HG02973 (cell line): ENCODE measurements at regions not wholly inside any gene's neighbourhood (a gene's known extent, or its start where the extent isn't known, plus 50 kb on each side); places are given as distances from the start of the nearest gene placed in this dataset.
"Not testable (repeated sequence)": the region's sequence is repeated elsewhere in the genome, so short reads cannot be mapped to it uniquely, and the experiment has no call there.

Source experiments
- ATAC-seq: cut with Tn5 transposase; IDR thresholded peaks from one replicate; pipeline ENCODE4 v1.9.1; 2021; ENCODE audit warnings: moderate library complexity; ENCODE audit not compliant: unreplicated experiment

DNA sequence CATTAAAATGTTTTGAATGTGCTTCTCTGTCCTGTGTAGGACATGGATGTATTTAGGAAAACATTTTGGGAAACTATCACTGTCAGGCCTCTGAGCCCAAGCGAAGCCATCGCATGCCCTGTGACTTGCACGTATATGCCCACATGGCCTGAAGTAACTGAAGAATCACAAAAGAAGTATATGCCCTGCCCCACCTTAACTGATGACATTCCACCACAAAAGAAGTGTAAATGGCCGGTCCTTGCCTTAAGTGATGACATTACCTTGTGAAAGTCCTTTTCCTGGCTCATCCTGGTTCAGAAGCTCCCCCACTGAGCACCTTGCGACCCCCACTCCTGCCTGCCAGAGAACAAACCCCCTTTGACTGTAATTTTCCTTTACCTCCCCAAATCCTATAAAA is 191.1 kb upstream of the MEIS1 start:
- not testable (repeated sequence) for ATAC-seq

DNA sequence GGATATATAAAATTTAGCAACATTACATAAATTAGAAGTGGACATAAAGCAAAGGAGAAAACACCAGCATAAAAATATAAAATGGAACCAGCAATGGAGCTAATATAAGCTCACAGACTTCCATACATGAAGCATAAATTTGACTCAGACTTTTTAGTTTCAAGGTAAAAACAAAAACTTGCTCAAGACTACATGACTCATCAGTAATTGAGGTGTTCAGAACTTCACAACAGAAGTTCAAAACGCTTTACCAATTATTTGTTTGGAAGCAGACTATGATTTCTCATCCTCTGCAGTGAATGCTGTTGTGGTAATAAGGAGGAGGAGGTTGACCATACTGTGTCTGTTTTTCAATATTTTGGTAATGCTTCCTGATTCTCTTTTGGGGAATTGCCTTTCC is 192.0 kb upstream of the MEIS1 start:
- ATAC-seq, result not testable (repeated sequence)

DNA sequence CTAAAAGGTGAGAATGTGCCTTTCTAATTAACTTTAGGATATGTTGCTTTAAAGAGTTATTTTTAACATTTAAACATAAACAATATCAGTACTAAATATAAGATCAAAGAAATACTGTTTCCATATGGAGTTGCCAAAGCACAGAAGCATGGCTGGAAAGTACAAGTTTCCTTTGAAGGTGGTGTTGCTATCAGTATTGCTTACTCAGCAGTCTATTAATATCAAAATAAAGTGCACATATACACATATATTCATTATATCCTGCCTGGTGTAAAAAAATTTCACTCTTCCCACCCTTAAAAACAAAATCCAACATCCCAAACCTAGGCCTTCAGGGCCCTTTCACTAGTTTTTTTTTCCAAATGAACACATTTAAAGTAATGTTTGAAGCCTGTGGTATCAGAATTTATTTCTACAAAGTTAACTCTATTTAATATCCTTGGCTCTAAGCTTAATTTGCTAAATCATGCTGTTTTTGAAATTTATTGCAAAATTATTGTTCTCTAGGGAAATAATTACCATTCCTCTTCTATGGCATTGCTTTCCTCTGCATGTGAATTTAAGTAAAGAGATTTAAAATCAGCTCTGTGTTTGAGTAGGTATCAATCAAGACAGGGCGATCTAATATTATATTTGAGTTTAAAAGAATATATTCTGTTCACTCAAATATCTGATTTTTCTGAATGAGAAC is 192.7 kb upstream of the MEIS1 start:
- ATAC-seq, result no peak

DNA sequence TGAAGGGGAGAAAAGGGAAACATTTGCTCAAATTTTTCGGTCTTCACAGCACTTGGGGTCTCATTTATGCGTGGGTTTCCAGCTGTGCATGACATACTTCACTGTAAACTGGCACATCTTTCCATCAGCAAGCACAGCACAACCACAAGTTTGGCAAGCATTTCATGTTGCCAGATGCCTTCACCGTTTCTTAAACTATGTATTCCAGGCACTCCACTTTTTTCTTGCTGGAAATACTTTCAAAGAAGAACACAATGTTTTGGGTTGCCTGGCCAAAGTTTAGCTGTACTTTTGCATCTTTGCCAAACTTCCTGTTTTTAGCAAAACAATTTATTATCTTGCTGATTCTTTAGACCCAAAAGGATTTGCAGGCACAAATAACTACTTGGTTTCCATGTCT is 194.6 kb upstream of the MEIS1 start:
- no peak for ATAC-seq

DNA sequence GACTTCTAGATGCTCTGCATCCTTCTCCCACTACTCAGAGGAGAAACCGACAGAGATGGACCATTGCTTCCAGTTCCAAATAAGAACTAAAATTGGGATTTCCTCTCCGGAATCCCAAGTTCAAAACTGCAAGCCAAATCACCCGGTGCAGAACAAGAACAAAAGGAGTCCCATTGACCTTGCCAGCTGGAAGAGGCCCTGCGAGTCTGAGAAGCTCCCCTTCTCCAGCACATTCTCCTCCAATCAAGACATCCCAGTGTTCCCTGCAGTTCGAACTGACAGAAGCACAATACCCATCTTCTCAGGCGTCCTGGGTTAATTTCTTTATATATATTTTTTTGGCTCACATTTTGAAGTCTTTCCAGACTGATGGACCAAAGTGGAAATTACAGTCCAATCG is 195.3 kb upstream of the MEIS1 start:
- ATAC-seq, result no peak

DNA sequence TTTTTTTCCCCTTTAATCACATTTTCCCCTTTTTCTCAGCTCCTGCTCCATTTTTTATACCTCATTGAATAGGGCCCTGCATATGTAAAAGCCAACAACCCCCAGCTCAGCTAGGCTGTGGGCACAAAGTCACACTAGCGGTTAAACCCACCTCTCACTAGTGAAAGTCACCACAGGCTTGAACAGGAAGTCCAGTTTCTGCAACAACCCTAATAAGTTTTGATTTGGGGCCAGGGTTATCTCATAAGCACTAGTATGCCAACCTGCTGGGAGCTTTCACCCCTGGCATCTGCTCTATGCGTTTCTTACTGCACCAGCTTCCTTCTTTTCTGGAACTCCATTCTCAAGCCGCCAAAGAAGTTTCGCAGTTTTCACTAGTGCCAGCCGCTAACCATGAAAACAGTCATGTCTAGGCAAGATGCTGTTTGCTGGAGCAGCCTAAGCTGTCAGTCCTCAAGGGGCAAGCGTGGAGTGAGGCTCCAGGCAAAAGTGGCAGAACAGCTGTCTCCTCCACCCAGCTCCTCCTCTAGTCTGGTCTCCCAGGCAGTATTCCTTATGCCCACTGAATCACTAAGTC is 197.0 kb upstream of the MEIS1 start:
- no peak for ATAC-seq

DNA sequence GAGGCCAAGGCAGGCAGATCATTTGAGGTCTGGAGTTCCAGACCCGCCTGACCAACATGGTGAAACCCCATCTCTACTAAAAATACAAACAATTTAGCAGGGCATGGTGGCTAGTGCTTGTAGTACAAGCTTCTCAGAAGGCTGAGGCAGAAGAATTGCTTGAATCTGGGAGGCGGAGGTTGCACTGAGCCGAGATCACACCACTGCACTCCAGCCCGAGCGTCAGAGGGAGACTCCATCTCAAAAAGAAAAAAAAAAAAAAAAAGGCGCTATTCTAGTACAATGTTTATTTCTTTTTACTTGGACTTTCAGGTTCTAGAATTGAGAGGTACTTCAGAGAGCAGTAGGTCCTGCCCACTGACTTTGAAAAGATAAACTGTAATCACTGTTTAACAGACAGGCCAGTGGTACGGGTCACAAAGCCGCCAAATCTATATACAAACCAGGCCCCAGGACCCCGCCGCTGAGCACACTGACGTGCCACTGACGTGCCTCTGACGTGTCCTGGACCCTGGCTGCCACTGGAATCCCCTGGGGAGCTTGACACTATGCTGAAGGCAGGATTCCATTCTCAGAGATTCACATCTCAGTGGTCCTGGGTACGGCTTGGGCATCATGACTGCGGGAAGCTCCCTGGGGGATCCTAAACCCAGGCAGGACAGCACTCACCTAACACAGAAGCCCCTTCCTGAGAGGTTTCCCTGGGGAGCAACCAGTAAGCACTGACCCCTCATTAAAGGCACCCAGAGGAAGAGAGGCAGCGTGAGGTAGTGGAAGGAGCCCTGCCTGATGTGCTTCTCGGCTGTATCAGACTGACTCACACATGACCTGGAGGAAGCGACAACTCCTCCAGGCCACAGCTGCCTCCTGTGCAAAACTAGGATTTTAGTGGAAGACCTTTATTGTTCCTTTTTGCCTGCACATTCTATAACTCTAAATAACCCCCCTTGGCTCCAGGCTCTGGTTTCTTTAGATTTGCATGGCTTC is 197.8 kb upstream of the MEIS1 start:
- ATAC-seq, result no peak

DNA sequence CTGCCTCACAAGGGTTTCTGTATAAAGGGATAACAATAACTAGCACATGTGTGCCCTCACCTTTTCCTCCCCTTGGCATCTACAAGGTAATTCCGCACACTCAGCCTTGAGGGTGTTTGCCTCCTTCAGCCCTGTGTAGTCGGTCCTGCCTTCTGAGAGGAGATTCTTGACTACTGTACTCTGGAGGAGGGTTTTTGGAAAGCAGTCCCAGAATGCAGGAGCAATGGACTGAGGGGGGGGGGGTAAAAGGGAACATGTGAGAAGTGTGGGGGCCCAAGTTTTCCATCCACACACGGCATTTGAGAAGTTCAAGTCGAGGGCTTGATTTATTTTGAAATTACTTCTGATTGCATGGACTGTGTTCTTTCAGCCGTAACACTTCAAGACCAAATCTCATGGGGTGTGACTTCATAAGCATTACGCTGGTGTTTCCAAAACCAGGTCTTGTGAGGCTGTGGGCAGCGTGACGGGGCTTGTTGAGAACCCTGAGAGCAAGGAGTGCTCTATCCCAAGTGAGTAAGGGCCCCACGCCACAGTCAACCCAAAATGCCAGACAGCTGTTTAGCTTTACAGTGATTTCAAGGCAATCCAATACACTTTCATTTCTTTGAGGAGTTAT is 198.7 kb upstream of the MEIS1 start:
- no peak for ATAC-seq

DNA sequence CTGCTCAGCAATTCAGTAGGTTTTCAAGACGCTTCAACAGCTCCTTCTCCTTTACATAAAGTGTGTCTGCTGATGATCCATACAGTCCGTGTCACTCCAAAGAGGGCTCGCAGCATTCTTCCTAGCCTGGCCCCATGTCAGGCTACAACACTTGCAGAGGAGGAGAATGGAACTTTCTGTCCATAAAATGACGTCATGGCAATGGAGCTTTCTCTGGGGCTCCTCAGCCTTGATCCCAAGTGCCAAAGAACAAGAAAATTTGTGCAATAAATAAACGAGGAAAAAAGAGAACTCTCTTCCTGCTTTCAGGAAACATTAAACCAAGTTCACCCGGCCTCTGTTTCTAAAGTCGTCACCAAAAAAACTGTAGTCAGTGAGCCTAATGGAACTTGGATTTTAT is 199.5 kb upstream of the MEIS1 start:
- no peak for ATAC-seq

DNA sequence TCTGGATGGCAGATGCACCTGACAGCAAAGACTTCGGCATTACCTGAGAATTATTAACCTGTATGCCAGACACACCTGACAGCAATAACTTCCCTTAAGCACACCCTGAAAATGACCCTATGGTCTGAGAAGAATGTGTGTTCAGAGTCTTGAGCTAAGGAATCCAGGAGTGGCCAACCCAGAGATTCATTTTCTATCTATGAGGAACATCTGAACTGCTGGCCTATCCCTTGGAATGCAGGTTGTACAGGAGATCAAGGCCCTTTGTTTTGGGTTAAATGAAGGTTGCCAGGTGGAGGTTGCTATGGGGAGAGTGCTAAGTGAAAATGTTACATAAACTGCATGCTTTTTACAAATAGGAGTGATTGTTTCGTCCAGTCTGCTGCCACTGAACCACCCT is 200.9 kb upstream of the MEIS1 start:
- ATAC-seq, result no peak

DNA sequence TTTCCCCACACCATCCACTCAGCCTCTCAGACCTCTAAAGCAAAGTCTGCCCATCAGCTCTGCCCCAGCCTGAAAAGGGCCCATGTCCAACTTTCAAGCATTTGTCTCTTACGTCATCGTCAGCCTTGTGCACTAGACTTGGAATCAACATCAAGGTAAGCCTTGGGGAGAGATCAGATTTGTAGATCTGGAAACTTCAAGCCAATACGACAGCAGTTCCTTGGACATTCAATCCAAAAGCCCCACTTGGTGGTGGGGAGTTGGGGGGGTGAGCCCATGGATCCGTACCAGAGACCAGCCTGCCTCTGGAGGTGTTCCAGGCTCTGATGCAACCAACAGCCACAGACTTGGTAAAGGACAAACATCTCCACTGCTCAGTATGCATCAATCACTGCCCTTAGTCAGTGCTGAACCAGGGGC is 206.8 kb upstream of the MEIS1 start:
- no peak for ATAC-seq

DNA sequence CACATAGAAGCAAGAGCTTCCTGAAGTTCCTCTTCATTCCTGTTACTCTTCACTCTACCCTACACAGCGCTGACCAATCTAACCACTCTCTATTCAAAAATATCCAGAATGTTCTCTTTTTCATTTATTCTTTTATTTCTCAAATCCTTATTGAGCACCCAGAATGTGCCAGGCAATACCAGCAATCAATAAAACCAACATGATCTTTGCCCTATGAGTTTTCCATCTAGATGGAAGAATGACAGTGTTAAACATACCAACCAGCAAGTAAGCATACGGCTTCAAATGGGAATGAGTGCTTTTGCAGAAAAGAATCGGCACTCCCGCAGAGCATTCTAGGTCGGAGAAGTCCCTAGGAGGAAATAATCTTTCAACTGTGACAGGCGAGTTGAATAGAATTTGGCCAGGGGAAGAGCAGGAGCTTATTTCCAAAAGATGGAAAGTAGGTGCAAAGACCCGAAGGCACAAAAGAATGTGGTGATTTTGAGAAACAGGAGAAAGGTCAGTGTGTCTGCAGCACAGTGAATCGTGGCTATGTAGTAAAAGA is 217.8 kb upstream of the MEIS1 start:
- no peak for ATAC-seq

DNA sequence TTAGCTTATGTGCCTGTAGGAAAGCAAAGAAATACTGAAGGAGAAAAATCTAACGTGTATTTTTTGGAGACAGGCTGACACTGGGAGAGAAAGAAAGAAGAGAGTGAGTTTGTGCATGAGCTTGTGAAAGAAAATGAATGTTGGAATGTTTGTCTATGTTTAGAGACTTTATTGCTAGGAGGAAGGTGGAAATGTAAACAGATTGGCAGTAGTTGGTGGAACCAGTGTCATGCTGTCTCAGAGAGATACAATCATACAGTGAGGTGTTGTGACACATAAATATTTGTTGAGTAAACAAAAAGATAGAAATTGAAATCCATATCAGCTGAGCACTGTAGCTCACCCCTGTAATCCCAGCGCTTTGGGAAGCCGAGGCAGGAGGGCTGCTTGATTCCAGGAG is 222.2 kb upstream of the MEIS1 start:
- no peak for ATAC-seq

DNA sequence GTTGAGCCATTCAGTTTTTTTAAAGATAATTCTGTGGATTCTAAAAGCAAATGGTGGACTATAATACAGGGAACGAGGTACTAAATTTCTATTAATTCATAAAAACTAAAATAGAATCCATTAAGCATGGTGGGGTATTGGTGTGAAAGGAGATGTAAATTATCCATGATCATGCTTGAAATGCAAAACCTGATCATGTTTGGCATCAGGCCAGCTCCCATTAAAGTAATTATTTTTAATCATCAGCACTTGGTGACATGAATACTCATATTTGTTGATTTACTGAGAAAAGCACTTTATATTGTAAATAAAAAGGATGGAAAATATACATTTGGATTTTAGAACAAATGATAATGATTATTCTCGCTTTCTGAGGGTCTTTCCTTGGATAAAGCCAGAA is 232.3 kb upstream of the MEIS1 start:
- no peak for ATAC-seq

DNA sequence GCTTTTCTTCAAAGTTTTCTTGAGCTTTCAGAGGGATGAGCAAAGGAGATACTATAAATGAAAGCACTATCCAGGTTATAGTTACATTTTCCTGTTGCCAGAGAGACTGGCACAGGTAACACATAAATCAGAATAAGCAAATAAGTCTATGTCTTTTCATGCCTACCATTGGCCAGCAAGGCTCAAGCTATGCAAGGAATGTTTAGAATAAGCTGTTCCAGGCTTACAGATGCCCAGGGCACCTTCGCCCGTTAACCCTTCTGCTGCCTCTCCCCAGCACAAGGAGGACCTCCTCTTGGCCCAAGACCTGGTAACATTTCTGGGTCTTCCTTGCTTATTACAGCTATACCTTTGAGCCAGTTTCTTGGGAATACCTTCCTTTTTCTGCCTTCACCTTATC is 233.7 kb upstream of the MEIS1 start:
- ATAC-seq, result no peak

DNA sequence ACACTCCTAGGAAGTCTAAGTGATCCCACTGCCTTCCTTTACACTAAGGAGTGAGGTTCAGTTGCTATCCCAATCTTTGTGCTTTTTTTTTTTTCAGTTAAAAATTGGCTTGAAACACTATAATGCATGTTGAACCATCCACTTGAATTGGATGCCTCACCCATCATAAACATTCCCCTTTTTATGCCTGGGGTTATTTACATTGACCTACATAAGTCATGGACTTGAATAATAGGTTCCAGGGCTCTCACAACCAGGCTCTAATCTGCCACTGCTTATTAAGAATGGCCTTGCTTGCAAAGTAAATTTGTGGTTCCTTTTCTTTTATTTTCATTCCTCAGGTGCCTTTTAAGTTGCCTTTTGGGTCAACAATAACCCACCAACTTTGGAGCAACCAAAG is 236.1 kb upstream of the MEIS1 start:
- ATAC-seq, result no peak

DNA sequence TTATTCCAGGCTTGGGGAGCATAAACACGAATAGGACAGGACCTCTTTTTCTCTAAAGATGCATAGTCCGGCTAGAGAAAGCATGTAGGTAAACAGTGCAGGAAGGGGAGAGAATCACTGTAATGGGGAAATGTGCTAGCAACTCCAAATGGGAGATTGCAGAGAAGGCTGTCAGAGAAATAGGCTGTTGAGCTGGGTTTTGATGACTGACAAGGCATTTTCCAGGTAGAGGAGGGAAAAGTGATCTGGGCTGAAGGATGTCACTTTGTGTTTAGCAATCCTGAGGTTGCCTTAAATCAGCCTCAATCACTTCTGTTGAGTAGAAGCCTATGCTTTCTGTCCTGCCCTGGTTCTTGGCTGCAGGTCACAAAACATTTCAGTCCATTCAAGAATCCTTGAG is 242.0 kb upstream of the MEIS1 start:
- no peak for ATAC-seq

DNA sequence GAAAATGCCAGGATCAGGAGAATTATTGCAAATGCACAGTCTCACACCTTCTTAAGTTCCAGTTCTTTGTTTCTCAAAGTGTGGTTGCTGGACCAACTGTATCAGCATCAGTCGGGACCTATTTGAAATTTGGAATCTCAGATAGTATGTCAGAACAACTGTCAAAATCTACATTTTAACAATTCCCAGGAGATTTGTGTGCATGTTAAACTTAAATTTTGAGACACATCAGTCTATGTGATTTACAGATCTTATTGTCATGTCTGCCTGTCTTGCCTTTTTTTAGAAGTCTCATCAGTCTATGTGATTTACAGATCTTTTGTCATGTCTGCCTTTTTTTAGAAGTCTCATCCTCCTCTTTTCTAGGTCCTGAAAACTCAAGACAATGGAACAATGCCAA is 243.6 kb upstream of the MEIS1 start:
- ATAC-seq, result no peak

DNA sequence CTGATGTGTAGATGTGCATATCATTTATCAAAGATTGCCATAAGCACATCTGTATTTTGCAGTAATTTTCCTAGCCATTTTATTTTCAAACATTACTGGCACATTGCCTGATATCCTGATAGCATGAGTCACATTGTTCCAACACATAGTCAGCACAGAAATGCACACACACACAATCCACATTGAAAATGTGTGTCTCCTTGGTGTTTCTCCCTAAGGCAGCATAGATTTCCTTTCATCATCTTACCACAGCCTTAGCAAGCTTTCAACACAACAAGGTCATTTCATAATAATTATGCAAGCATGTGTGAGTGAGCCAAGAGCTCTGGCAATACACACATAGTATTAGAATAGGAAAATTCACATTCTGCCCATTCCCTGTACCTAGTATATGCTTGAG is 245.4 kb upstream of the MEIS1 start:
- no peak for ATAC-seq

DNA sequence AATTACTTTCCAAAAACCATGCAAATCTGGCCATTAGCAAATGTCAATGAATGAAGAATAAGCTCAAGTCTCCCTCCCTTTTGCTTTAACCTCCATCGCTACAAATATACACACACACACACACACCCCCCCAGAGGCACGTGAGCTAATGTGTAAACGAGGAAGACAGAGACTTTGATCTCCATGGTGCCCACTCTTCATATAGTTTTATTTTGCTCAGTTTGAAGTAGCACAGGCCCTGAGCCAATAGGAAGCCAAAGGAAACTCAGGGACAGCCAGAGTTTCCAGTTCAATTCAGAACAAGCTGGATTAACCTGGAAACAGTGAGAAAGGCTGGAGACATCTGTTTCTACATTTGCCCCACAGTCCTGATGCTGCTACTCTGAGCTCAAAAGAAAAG is 248.4 kb upstream of the MEIS1 start:
- no peak for ATAC-seq

DNA sequence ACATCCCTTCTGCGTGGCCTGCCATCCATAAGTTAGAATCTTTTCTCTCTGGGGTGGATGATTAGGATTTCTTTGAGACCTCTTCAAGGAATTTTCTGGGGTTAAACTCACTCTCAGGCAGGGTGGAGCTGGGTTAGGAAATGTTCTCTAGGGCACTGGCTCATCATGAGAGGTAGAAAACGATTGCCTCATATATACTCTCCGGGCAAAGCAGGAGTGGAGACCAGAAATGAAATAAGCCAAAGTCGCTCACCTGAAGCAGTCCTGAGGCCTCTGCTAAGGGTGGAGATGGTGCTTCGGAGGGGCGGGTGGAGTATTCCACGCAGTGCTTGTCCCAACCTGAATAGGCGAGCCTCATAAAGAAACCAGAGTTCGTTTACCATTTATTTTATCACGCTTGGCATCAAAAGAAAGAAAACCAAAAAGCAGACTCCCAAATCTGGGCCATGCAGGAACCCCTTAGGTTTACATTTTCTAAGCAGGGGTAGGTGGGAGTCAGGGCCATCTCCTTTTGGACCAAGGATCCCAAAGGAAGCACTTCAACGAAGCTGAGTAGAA is 249.3 kb upstream of the MEIS1 start:
- ATAC-seq, result no peak
